CD14-positive monocyte (primary cell): ENCODE measurements at regions not wholly inside any gene's neighbourhood (a gene's known extent, or its start where the extent isn't known, plus 50 kb on each side); places are given as distances from the start of the nearest gene placed in this dataset.

Experiments used
- DNase-seq, 3 donors: peaks; one replicate each; pipeline ENCODE4 v3.0.0-alpha.2; 2011 to 2022
- H2AFZ ChIP-seq: 2 replicates; pipeline ENCODE4 v1.6.0; 2012; ENCODE audit warnings: mild to moderate bottlenecking, low read depth, low read length, inconsistent platforms; ENCODE audit not compliant: insufficient read depth, poor library complexity, severe bottlenecking
- H3K27ac ChIP-seq, 2 donors: 1 replicate in 1 of 2; 2 replicates in 1 of 2; pipeline ENCODE4 v1.5.1; 2012 to 2013; ENCODE audit warnings: low read length in 2 of 2, control low read depth in 1 of 2, inconsistent platforms in 1 of 2, low read depth in 1 of 2, mild to moderate bottlenecking in 1 of 2
- H3K27me3 ChIP-seq, 2 donors: one replicate each; pipeline versions ENCODE4 v1.6.0 to v1.6.1; 2011 to 2013; ENCODE audit warnings: low read length in 2 of 2; ENCODE audit not compliant: control insufficient read depth in 2 of 2, insufficient read depth in 2 of 2
- H3K36me3 ChIP-seq, 2 donors: replicated peaks in 1 of 2; 1 replicate in 1 of 2; 2 replicates in 1 of 2; pipeline versions ENCODE4 v1.5.1 to v1.6.1; 2012 to 2013; ENCODE audit warnings: low read length in 2 of 2, control low read depth in 1 of 2, inconsistent platforms in 1 of 2, mild to moderate bottlenecking in 1 of 2; ENCODE audit not compliant: insufficient read depth in 2 of 2, control insufficient read depth in 1 of 2
- H3K4me1 ChIP-seq, 2 donors: 1 replicate in 1 of 2; 2 replicates in 1 of 2; pipeline versions ENCODE4 v1.5.1 to v1.6.1; 2012 to 2013; ENCODE audit warnings: low read length in 2 of 2, control low read depth in 1 of 2, inconsistent platforms in 1 of 2, mild to moderate bottlenecking in 1 of 2, moderate library complexity in 1 of 2; ENCODE audit not compliant: insufficient read depth in 2 of 2, control insufficient read depth in 1 of 2
- H3K4me2 ChIP-seq: replicated peaks from 2 replicates; pipeline ENCODE3; 2012; ENCODE audit warnings: low read length, moderate library complexity, mild to moderate bottlenecking; ENCODE audit not compliant: poor library complexity, severe bottlenecking; ENCODE audit errors: extremely low read depth
- H3K4me3 ChIP-seq, 3 experiments: fragments of 200-600 bp in 1 of 3; sonication (generic) in 1 of 3; replicated peaks in 1 of 3; 1 replicate in 2 of 3; 2 replicates in 1 of 3; pipeline ENCODE4 v1.5.1; 2011 to 2013; ENCODE audit warnings: low read length in 3 of 3, mild to moderate bottlenecking in 3 of 3, control low read depth in 2 of 3, low read depth in 2 of 3, inconsistent platforms in 1 of 3, moderate library complexity in 1 of 3
- H3K79me2 ChIP-seq: 2 replicates; pipeline ENCODE4 v1.6.0; 2012; ENCODE audit warnings: mild to moderate bottlenecking, control low read depth, inconsistent platforms, low read length, moderate library complexity; ENCODE audit not compliant: insufficient read depth
- H3K9ac ChIP-seq: 2 replicates; pipeline ENCODE4 v1.6.0; 2017; ENCODE audit warnings: low read length, mild to moderate bottlenecking; ENCODE audit not compliant: insufficient read depth, poor library complexity, severe bottlenecking
- H3K9me3 ChIP-seq, 2 donors: replicated peaks in 1 of 2; 1 replicate in 1 of 2; 2 replicates in 1 of 2; pipeline versions ENCODE4 v1.5.1 to v1.6.1; 2012 to 2013; ENCODE audit warnings: low read length in 2 of 2, control low read depth in 1 of 2; ENCODE audit not compliant: control insufficient read depth in 1 of 2, insufficient read depth in 1 of 2
- H4K20me1 ChIP-seq: 2 replicates; pipeline ENCODE4 v1.6.0; 2012; ENCODE audit warnings: mild to moderate bottlenecking, low read length, control low read depth, moderate library complexity; ENCODE audit not compliant: insufficient read depth
- H3K27ac Mint-ChIP-seq, 7 donors: one replicate each; pipeline ENCODE4 v1.8.0; 2020; ENCODE audit warnings: mild to moderate bottlenecking in 7 of 7, mixed read lengths in 7 of 7, moderate library complexity in 6 of 7, inconsistent platforms in 2 of 7
- H3K27me3 Mint-ChIP-seq, 3 donors: one replicate each; pipeline ENCODE4 v1.8.0; 2021 to 2022; ENCODE audit warnings: low read depth in 3 of 3, mild to moderate bottlenecking in 3 of 3, mixed read lengths in 3 of 3, moderate library complexity in 3 of 3, inconsistent platforms in 1 of 3
- H3K36me3 Mint-ChIP-seq, 2 donors: one replicate each; pipeline ENCODE4 v1.8.0; 2020; ENCODE audit warnings: mixed read lengths in 2 of 2, inconsistent platforms in 1 of 2, mild to moderate bottlenecking in 1 of 2
- H3K4me1 Mint-ChIP-seq: one replicate; pipeline ENCODE4 v1.8.0; 2020; ENCODE audit warnings: mild to moderate bottlenecking, mixed read lengths
- H3K4me3 Mint-ChIP-seq, 2 donors: one replicate each; pipeline ENCODE4 v1.8.0; 2020; ENCODE audit warnings: mild to moderate bottlenecking in 2 of 2, mixed read lengths in 2 of 2, moderate library complexity in 1 of 2
- H3K9me3 Mint-ChIP-seq, 7 donors: one replicate each; pipeline ENCODE4 v1.8.0; 2020 to 2022; ENCODE audit warnings: mixed read lengths in 7 of 7, mild to moderate bottlenecking in 6 of 7, moderate library complexity in 6 of 7, inconsistent platforms in 2 of 7
- WGBS: methylation state at CpG from one replicate; pipeline ENCODE4 v1.1.5; 2013; ENCODE audit warnings: missing lambda C conversion rate; ENCODE audit not compliant: insufficient coverage; 5-methylcytosine and 5-hydroxymethylcytosine counted together
- intact Hi-C, 2 donors: fragments of 100-400 bp; cut with micrococcal nuclease; formaldehyde crosslinking; loops; one replicate each; pipeline versions ENCODE4 v1.15.0 to v1.15.1; 2023
- TF ChIP-seq, protein P1 (sequence below): fragments of 200-600 bp; IDR thresholded peaks from one replicate; pipeline ENCODE4 v1.8.0; 2022; ENCODE audit warnings: antibody characterized with exemption, mild to moderate bottlenecking

DNA sequence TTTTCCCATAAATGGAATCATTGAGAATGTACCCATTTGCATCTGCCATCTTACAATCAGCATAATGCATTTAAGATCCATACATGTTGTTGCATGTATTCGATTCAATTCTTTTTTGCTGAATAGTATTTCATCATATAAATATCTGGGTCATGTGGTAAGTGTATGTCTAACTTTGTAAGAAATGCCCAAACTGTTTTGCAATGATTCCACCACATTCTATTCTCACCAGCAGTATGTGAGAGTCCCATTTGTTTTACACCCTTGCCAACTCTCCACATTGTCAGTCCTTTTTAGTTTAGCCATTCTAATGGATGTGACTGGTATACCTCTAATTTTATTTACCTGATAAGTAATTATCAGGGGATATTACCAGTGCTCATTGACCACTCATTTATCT, 115.8 kb upstream of the PBX1 start:
- no peak overlapping the region for H3K27ac ChIP-seq
- H3K9me3 Mint-ChIP-seq, result peaks cover 0 to 12% (median 1%) of the 10 kb centered on the region in 7 donors
- H2AFZ ChIP-seq, result no peak overlapping the region
- H3K9ac ChIP-seq, result no peak overlapping the region
- H3K36me3 Mint-ChIP-seq, result no peaks in the 10 kb centered on the region
- no peak overlapping the region for H3K4me3 Mint-ChIP-seq
- intact Hi-C loops, result no loop called here
- no peaks in the 10 kb centered on the region for H3K27me3 ChIP-seq
- no peak overlapping the region for H3K4me2 ChIP-seq
- no peaks in the 10 kb centered on the region for H3K79me2 ChIP-seq
- no CpG with 5 or more reads among the region's 1 CpG for WGBS
- H3K9me3 ChIP-seq, result no peaks in the 10 kb centered on the region
- no peaks in the 10 kb centered on the region for H4K20me1 ChIP-seq
- no peak for DNase-seq
- no peaks in the 10 kb centered on the region for H3K4me1 ChIP-seq
- peaks cover 0 to 2% (median 2%) of the 10 kb centered on the region in 3 donors for H3K27me3 Mint-ChIP-seq
- TF ChIP-seq, protein P1, sequence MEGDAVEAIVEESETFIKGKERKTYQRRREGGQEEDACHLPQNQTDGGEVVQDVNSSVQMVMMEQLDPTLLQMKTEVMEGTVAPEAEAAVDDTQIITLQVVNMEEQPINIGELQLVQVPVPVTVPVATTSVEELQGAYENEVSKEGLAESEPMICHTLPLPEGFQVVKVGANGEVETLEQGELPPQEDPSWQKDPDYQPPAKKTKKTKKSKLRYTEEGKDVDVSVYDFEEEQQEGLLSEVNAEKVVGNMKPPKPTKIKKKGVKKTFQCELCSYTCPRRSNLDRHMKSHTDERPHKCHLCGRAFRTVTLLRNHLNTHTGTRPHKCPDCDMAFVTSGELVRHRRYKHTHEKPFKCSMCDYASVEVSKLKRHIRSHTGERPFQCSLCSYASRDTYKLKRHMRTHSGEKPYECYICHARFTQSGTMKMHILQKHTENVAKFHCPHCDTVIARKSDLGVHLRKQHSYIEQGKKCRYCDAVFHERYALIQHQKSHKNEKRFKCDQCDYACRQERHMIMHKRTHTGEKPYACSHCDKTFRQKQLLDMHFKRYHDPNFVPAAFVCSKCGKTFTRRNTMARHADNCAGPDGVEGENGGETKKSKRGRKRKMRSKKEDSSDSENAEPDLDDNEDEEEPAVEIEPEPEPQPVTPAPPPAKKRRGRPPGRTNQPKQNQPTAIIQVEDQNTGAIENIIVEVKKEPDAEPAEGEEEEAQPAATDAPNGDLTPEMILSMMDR, result no peak
- no peaks in the 10 kb centered on the region for H3K36me3 ChIP-seq
- H3K4me1 Mint-ChIP-seq, result peaks cover 2% of the 10 kb centered on the region
- H3K27ac Mint-ChIP-seq, result no peak overlapping the region
- no peak overlapping the region for H3K4me3 ChIP-seq

DNA sequence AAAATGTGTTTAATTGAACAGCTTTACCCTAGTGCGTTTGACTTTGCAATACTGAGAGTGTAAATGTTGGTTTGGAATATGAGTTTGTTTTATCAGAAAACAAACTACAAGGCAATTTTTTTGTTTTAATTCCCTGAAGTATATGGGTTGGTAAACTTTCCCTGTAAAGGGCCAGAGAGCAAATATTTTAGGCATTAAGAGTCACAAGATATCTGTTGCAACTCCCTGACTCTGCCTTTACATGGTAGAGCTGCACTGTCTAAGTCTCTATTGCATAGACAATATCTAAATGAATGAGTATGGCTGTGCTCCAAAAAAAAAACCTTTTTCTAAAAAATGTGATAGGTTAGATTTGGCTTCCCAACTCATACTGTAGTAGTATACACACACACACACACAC, 115.1 kb upstream of the PBX1 start:
- Histone ChIP-seq H3K4me3 (no peak overlapping the region), H3K27me3 (no peaks in the 10 kb centered on the region), H3K36me3 (no peaks in the 10 kb centered on the region), H3K27ac (no peak overlapping the region), H3K4me2 (no peak overlapping the region), H3K79me2 (no peaks in the 10 kb centered on the region), H3K9ac (no peak overlapping the region), H4K20me1 (no peaks in the 10 kb centered on the region), H3K4me1 (no peaks in the 10 kb centered on the region), H3K9me3 (no peaks in the 10 kb centered on the region), H2AFZ (no peak overlapping the region)
- TF ChIP-seq, protein P1, result no peak
- no CpG with 5 or more reads among the region's 1 CpG for WGBS
- intact Hi-C loops, result no loop called here
- Mint-ChIP-seq H3K27me3 (peaks cover 0 to 2% (median 2%) of the 10 kb centered on the region in 3 donors), H3K27ac (no peak overlapping the region), H3K4me1 (no peaks in the 10 kb centered on the region), H3K9me3 (peaks cover 0 to 14% (median 1%) of the 10 kb centered on the region in 7 donors), H3K36me3 (no peaks in the 10 kb centered on the region), H3K4me3 (no peak overlapping the region)
- no peak for DNase-seq
